HG03521 (cell line): ENCODE measurements at regions not wholly inside any gene's neighbourhood (a gene's known extent, or its start where the extent isn't known, plus 50 kb on each side); places are given as distances from the start of the nearest gene placed in this dataset.
"Not testable (repeated sequence)": the region's sequence is repeated elsewhere in the genome, so short reads cannot be mapped to it uniquely, and the experiment has no call there.

Experiments
- ATAC-seq: cut with Tn5 transposase; IDR thresholded peaks from one replicate; pipeline ENCODE4 v1.9.1; 2021; ENCODE audit warnings: mild to moderate bottlenecking, moderate library complexity; ENCODE audit not compliant: unreplicated experiment

DNA sequence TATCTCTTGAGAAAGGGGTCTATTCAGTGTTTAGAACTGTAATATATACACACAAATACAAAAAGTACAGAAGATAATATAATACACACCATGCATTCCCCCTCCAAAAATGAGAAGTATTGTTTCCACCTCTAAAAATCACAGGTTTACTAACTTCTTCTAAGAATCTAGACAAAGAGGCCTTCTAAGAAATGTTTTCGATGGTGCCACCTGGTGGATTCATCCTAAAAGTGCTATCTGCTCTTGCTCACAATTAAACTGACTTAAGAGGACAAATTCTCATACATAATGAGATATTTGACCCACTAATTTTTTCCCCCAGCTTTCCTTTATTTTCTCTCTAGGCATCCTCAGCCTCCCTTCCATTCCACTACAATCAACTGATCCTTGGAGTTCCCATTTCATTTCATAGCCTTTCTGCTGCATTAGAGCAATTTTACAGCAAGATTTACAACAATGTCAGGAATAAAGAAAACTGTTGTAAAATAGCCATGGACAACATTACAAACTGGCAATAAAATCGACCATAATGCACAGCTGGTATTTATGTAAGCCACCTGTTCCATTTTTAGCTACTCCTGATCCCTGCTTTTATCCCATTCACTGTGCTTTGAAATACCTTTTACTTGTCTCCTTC, 124.6 kb downstream of the ARRDC4 start:
- no peak for ATAC-seq

DNA sequence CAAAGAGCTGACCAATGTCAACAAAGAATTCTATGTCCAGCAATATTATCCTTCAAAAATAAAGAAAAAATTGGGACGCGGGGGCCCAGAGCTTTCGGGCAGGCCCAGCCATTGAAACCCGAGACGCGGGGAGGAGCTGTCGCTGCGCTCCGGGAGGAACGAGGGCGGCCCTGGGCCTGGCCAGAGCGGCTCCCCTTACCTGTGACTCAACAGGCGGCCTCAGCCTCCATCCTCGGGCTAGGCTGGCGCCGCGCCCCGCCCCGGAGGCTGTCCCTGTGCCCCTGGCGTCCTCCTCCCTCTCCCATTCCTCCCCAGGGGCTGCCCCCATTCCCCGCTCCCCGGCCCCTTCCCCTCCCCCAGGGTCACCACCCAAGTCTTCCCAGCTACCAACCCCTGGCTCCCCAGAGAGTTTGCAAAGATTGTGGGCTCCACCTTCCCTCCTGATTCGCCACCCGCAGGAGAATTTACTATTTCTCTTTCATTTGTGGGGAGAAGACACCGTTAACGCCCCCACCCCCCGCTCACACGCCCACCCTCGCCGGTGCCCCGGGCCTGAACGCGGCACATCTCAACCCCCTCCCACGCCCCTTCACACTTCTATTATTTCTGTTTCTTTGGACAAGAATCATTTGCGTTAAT, 127.9 kb downstream of the ARRDC4 start:
- ATAC-seq: not testable (repeated sequence)

DNA sequence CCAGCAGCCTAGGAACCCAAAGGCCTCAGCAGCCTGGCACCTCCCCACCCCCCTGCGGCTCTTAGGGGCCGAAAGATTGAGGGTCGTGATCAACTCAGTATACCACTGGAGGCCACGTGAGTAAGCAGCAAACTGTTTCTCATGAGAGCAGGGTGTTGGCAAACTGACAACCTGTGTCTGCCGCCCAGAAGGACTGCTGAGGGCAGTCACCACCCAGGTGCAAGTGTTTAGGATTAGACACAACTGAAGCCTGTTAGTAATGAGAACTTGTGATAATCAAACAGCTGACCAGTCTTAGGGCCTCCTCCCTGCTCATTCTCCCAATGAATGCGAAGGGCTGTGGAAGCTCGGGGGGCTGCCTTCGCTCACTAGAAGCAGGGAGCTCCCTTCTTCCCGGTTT, 128.8 kb downstream of the ARRDC4 start:
- not testable (repeated sequence) for ATAC-seq

DNA sequence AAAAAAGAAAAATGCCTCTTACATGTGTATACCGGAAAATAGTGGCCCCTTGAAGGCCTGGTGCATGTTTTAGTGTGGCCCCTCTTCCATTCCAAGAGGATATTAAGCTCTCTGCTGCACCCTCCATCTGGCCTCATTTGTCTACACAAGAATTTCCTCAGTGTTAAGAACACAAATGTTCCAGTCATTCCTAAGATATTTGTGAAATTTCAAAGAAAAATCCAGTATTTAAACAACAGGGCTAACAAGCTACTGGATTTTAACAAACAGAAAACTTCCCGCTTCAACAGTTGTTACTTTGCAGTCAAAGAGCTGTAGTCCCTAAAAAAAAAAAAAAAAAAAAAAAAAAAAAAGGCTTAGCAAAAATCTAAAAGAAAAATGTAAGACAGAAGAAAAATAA, 137.5 kb downstream of the ARRDC4 start:
- ATAC-seq: not testable (repeated sequence)

DNA sequence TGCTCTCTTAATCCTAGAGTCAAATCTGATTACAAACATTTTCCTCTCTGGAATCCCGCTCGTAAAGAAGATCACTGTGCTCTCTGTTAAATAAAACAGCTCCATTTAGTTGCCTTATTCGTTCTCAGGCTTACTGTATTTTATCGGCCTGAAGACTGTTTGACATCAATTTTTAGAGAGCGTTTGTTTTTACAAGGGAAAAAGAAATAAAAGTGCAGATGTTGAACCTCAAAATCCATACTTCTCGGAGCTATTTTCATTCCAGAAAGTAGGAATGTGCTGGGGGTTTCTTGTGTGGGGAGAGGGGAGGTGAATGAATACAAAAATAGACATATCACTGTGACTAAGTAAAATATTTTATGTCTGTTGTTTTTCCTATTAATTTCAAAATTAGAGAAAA, 140.1 kb downstream of the ARRDC4 start:
- not testable (repeated sequence) for ATAC-seq

GRCh38 chr15:98103570-98103969, 143.1 kb downstream of the ARRDC4 start:
- no peak for ATAC-seq

- ATAC-seq: not testable (repeated sequence)
Observed at GRCh38 chr15:98104386-98105151, 144.1 kb downstream of the ARRDC4 start.

GRCh38 chr15:98106615-98107194, 146.2 kb downstream of the ARRDC4 start:
- not testable (repeated sequence) for ATAC-seq

DNA sequence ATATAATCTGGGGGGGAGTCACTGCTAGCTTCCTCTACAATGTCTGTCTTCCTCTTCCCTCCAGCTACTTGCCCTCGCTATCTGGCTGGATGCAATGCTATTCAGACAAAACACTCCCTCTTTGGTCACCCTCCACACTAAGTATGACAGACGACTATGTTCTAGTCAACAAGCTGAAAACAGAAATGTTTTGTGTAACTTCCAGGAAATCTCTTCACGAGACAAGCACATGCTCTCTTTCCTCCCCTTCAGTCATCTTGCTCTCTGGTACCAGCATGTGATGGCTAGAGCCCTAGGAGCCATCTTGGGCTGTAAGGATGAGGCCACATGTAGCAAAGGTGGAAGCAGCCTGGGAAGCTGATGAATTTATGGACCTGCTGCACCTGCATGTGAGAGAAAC, 151.3 kb downstream of the ARRDC4 start:
- ATAC-seq: no peak

- ATAC-seq: no peak
Observed at GRCh38 chr15:98113327-98113726, 152.8 kb downstream of the ARRDC4 start.

DNA sequence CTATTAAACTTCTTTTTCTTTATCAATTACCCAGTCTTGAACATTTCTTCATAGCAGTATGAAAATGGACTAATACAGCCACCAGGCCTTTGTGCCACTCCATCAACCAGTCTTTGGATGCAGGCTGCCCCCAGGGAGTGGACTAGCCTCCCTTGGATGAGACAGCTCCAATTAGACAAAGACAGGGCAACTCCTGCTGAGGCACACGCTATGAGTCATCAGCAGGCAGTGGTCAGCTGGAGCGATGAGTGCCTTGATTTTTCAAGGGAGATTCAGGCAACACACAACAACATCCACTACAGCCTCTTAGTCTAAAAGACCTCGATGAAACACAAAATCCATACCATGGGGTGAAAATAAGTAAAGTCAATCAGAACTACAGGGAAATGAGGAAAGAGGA, 160.1 kb downstream of the ARRDC4 start:
- ATAC-seq: no peak

GRCh38 chr15:98121536-98121935, 161.0 kb downstream of the ARRDC4 start:
- no peak for ATAC-seq

DNA sequence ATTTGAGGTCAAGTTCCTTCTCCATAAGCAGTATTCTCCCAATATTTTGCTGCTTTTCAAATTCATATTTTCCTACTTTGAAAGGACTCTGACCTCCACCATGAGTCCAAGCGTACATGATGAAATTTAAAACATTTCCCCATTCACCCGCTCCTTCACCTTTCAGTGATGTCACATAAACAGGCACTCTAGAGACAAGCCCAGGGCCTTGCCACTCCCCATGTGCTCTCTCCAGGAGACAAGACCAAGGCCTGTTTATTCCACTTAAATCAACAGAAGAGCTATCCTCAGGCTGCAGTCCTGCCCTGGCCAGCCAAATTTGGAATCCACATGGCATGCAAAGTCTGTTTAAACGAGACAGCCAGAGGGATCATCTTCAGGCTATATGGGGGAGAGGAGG, 161.5 kb downstream of the ARRDC4 start:
- no peak for ATAC-seq

GRCh38 chr15:98123297-98123696, 162.8 kb downstream of the ARRDC4 start:
- no peak for ATAC-seq

DNA sequence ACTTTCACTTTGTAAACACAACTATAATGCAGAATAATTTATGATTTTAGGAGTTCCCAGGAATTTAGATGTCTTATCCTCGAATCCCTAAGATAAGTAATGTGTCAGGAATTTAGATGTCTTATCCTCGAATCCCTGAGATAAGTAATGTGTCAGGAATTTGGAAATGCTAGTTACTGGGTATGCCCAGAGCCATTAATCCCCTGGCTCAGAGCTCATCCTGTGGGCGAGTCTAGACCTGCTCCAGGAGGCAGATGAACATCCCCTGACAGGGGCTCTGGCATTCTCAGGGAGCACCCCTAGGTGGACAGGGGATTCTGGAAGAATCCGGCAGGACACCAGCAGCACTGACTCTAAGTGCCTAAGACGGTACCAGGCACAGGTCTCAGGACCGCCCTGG, 163.3 kb downstream of the ARRDC4 start:
- no peak for ATAC-seq

- no peak for ATAC-seq
Observed at GRCh38 chr15:98124581-98124980, 164.1 kb downstream of the ARRDC4 start.

DNA sequence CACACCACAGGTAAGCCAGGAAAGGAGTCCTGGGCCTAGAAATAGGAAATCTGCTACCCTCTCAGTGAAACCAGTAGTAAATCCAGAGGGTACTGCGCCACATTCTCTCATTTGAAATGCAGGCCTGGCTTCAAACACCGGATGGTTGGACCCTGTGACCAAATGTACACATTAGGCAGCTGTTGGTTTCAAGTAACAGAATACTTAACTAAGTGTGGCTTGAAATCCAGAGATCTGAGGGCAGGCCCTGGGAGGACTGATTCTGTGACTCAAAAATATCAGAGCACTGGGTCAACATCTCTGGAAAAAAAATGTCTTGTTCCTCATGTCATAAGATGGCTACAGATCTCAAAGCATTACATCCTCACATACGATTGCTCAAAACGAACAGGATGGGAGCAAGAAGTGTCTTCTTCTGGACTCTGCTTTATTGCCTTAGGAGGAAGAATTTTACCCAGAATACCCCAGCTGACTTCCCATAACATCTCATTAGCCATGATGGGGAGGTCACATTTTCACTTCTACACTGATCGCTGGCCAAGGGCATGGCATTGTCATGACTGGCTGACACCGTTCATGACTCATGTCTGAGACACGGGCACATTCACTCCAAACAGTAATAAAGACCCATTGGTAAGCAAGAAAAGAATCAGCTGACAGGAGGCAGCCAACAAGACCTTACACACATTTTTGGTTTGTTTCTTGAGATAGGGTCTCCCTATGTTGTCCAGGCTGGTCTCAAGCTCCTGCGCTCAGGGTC, 166.0 kb downstream of the ARRDC4 start:
- ATAC-seq: no peak

DNA sequence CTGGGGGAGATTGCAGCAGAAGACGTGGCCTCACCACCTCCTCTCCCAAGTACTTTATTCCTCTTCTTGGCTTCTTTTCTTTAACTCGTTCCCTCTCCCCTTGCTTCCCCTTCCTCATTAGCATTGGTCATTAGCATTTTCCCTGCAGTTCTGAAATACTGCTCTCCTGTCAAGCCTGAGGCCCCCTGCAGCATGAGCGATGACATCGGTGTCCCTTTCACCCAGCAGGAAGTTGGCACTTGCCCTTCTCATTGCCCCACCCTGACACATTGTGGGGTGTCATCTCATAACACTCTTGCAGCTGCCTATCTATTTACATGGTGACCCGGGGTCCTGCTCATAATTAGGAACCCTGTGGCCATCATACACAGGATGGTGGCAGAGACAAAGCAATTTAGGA, 167.1 kb downstream of the ARRDC4 start:
- no peak for ATAC-seq

GRCh38 chr15:98131924-98132323, 171.4 kb downstream of the ARRDC4 start:
- ATAC-seq: no peak

DNA sequence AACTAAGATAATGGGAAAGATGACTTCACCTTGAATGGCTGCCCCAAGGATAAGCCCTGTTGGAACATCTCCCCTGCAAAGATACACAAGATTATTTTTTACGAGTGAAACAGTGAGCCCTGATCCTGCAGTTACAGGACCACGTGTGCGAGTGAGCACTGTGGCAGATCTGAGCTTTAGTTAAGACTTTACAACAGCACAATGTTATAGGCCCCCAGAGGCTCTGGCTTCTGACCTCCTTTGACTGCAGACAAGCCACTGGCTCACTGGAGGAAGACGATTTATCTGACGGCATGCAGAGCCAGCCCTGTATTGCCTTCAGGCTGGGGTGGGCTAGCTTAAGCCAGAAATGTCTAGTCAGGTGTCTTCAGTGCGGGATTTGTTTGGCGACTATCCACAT, 174.4 kb downstream of the ARRDC4 start:
- no peak for ATAC-seq

DNA sequence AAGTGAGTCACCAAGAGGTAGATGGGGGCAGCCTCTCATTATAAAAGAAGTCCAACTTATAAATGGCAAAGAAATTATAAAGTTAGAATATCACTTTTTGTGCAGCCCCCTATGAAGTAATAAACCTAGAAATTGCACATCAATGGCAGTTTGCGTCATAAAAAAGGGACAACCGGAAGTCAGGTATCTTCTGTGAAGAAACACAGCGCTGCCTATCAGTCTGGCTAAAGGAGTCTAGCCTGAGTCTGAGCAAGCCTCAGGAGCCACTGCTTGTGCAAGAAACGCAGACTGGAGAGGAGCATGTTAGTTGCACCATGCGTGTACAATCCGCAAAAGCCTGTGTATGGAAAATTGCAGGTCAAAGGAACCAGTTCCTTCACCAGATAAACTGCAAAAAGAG, 178.4 kb downstream of the ARRDC4 start:
- ATAC-seq: no peak
